Hepatocyte (in vitro differentiated cells): ENCODE measurements at regions not wholly inside any gene's neighbourhood (a gene's known extent, or its start where the extent isn't known, plus 50 kb on each side); places are given as distances from the start of the nearest gene placed in this dataset.

Experiments
- EZH2 ChIP-seq: fragments of 200-600 bp; sonication (generic); IDR thresholded peaks from 2 replicates; pipeline ENCODE4 v1.6.1; 2016; ENCODE audit warnings: antibody characterized with exemption, mild to moderate bottlenecking, borderline replicate concordance
- EZH2phosphoT487 ChIP-seq: fragments of 200-600 bp; sonication (generic); IDR thresholded peaks from one replicate; pipeline ENCODE4 v1.6.1; 2018; ENCODE audit warnings: antibody characterized with exemption, mild to moderate bottlenecking, low read depth, moderate library complexity; ENCODE audit not compliant: unreplicated experiment, severe bottlenecking
- TF ChIP-seq, protein P1 (sequence below): fragments of 200-600 bp; sonication (generic); IDR thresholded peaks from 2 replicates; pipeline ENCODE4 v1.5.1; 2016; ENCODE audit warnings: antibody characterized with exemption, mild to moderate bottlenecking; ENCODE audit not compliant: poor library complexity

DNA sequence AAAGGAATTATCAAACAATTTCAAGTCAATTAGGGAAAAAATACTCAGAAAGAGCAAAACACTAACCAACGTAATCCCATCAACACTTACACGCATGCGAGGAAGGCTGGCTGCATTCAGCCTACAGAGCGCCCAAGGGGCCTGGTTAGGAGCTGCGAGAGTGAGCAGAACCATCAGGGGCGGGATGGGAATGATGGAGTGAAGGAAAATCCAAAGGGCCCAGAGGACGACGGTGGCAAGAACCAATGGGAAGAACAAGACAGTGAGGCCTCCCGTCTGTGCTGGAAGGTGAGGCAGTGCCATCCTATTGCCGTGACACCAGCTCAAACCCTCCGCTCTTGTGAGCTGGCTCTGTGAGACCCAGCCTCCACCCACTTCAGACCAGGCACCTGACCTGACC, 253.0 kb downstream of the IRS2 start:
- TF ChIP-seq, protein P1, sequence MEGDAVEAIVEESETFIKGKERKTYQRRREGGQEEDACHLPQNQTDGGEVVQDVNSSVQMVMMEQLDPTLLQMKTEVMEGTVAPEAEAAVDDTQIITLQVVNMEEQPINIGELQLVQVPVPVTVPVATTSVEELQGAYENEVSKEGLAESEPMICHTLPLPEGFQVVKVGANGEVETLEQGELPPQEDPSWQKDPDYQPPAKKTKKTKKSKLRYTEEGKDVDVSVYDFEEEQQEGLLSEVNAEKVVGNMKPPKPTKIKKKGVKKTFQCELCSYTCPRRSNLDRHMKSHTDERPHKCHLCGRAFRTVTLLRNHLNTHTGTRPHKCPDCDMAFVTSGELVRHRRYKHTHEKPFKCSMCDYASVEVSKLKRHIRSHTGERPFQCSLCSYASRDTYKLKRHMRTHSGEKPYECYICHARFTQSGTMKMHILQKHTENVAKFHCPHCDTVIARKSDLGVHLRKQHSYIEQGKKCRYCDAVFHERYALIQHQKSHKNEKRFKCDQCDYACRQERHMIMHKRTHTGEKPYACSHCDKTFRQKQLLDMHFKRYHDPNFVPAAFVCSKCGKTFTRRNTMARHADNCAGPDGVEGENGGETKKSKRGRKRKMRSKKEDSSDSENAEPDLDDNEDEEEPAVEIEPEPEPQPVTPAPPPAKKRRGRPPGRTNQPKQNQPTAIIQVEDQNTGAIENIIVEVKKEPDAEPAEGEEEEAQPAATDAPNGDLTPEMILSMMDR: no peak
- TF ChIP-seq EZH2: no peak
- TF ChIP-seq EZH2phosphoT487: no peak
